Psoas muscle (tissue), 7 donors: ENCODE measurements at regions not wholly inside any gene's neighbourhood (a gene's known extent, or its start where the extent isn't known, plus 50 kb on each side); places are given as distances from the start of the nearest gene placed in this dataset.

Experiments used
- ATAC-seq, 4 donors: fragments of 200-7000 bp; cut with Tn5 transposase; one replicate each; pipeline ENCODE4 v1.9.1; 2020; ENCODE audit warnings: moderate library complexity in 3 of 4, mild to moderate bottlenecking in 2 of 4
- DNase-seq, 2 donors: peaks; one replicate each; pipeline ENCODE4 v3.0.0-alpha.2; 2020
- H3K27ac ChIP-seq: fragments of 200-600 bp; one replicate; pipeline ENCODE4 v1.8.0; 2022
- H3K27me3 ChIP-seq, 3 donors: fragments of 200-600 bp in 1 of 3; one replicate each; pipeline versions ENCODE4 v1.6.1 to v1.8.0; 2013 to 2022; ENCODE audit warnings: low read length in 2 of 3, mild to moderate bottlenecking in 2 of 3, moderate library complexity in 1 of 3; ENCODE audit not compliant: insufficient read depth in 3 of 3
- H3K36me3 ChIP-seq, 2 donors: fragments of 200-600 bp in 1 of 2; one replicate each; pipeline versions ENCODE4 v1.6.1 to v1.8.0; 2013 to 2022; ENCODE audit warnings: low read depth in 1 of 2, mild to moderate bottlenecking in 1 of 2, moderate library complexity in 1 of 2; ENCODE audit not compliant: insufficient read depth in 1 of 2
- H3K4me1 ChIP-seq: fragments of 200-600 bp; one replicate; pipeline ENCODE4 v1.8.0; 2022
- H3K4me3 ChIP-seq: fragments of 200-600 bp; one replicate; pipeline ENCODE4 v1.8.0; 2022; ENCODE audit warnings: mild to moderate bottlenecking
- H3K9me3 ChIP-seq: fragments of 200-600 bp; one replicate; pipeline ENCODE4 v1.8.0; 2022
- WGBS, 3 donors: extraction: QIAGEN DNeasy Blood & Tissue Kit; methylation state at CpG; one replicate each; pipeline versions ENCODE4 v1.1.6 to v1.1.7; 2013; 5-methylcytosine and 5-hydroxymethylcytosine counted together
- intact Hi-C, 2 donors: fragments of 100-400 bp; cut with DNase I; formaldehyde crosslinking; loops; one replicate each; pipeline versions ENCODE4 v1.11.0 to v1.14.2; 2022
- TF ChIP-seq, protein P1 (sequence below): fragments of 200-600 bp; IDR thresholded peaks from one replicate; pipeline ENCODE4 v1.8.0; 2022; ENCODE audit warnings: antibody characterized with exemption
- donor health status: healthy with polysubstance abuse.
- donor health status: DM: no; HTN: no; CAD: no; lungs with moderate emphysema.
- donor health status: Bipolar disorder and iron deficiency.
- donor health status: healthy.
- donor health status: DM: yes; HTN: yes; CAD: no.
- donor health status: DM: no; HTN: no; CAD: no.
- donor health status: DM: yes; HTN: yes; CAD: no.

GRCh38 chr12:125677829-125678228 lies 612.6 kb downstream of the AACS start:
- ATAC-seq (no peak), DNase-seq (no peak)
- TF ChIP-seq, protein P1, sequence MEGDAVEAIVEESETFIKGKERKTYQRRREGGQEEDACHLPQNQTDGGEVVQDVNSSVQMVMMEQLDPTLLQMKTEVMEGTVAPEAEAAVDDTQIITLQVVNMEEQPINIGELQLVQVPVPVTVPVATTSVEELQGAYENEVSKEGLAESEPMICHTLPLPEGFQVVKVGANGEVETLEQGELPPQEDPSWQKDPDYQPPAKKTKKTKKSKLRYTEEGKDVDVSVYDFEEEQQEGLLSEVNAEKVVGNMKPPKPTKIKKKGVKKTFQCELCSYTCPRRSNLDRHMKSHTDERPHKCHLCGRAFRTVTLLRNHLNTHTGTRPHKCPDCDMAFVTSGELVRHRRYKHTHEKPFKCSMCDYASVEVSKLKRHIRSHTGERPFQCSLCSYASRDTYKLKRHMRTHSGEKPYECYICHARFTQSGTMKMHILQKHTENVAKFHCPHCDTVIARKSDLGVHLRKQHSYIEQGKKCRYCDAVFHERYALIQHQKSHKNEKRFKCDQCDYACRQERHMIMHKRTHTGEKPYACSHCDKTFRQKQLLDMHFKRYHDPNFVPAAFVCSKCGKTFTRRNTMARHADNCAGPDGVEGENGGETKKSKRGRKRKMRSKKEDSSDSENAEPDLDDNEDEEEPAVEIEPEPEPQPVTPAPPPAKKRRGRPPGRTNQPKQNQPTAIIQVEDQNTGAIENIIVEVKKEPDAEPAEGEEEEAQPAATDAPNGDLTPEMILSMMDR, result no peak
- H3K27ac ChIP-seq, result no peak overlapping the region
- no peak overlapping the region for H3K4me3 ChIP-seq
- no peaks in the 10 kb centered on the region for H3K9me3 ChIP-seq
- no peaks in the 10 kb centered on the region for H3K36me3 ChIP-seq
- WGBS, 3 donors, result 80 to 88% (median 87%) methylated on average over 4 of the region's 4 CpGs
- intact Hi-C loops, result no loop called here
- no peaks in the 10 kb centered on the region for H3K27me3 ChIP-seq
- no peaks in the 10 kb centered on the region for H3K4me1 ChIP-seq

- Histone ChIP-seq H3K27ac (no peak overlapping the region), H3K27me3 (no peaks in the 10 kb centered on the region), H3K4me1 (no peaks in the 10 kb centered on the region), H3K36me3 (no peaks in the 10 kb centered on the region), H3K4me3 (no peak overlapping the region), H3K9me3 (no peaks in the 10 kb centered on the region)
- 70 to 87% (median 70%) methylated on average over 3 of the region's 3 CpGs for WGBS, 3 donors
- intact Hi-C loops, result no loop called here
- ATAC-seq, result no peak
- TF ChIP-seq, protein P1, result no peak
- no peak for DNase-seq
Observed at GRCh38 chr12:125678589-125678993, 613.4 kb downstream of the AACS start.

DNA sequence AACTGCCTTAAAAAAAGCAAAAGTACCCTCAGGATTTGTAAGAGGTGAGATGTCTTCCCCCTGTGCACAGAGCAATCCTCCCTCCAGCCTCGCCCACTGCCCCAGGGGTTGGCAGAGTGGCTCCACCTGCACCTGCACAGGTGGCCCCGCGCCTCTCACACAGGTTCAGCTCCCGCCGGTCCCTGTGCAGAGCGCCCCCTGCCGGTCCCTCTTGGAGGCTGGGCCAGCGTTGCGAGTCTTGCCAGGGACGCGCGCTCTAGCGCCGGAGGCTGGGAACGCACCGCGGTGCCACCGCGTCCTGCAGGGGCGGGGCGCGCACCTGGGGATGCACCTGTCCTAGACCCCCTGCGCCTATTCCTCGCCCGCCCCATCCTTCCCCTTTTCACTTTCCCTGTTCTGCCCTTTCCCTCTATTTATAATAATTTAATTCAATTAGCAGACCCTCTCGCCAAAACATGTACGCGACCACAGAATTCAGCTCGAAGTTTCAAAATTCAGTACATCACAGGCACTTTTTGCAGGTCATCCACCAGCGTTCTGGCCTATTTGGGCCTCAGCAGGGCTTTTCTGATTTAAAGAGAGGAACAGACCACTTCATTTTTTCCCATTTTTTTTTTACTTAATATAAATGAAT lies 618.6 kb downstream of the AACS start:
- Histone ChIP-seq H3K27me3 (no peaks in the 10 kb centered on the region), H3K4me3 (no peak overlapping the region), H3K9me3 (no peaks in the 10 kb centered on the region), H3K4me1 (no peaks in the 10 kb centered on the region), H3K36me3 (no peaks in the 10 kb centered on the region), H3K27ac (no peak overlapping the region)
- ATAC-seq (no peak), DNase-seq (no peak)
- intact Hi-C loops, result no loop called here
- whole genome bisulfite sequencing, 3 donors, result 10 to 13% (median 11%) methylated on average over 26 to 30 of the region's 30 CpGs
- TF ChIP-seq, protein P1, result no peak

- ATAC-seq (no peak), DNase-seq (no peak)
- no peaks in the 10 kb centered on the region for H3K4me1 ChIP-seq
- H3K27ac ChIP-seq, result no peak overlapping the region
- H3K36me3 ChIP-seq, result no peaks in the 10 kb centered on the region
- TF ChIP-seq, protein P1, result no peak
- no peak overlapping the region for H3K4me3 ChIP-seq
- 86 to 89% (median 89%) methylated on average over 17 of the region's 17 CpGs for WGBS, 3 donors
- no peaks in the 10 kb centered on the region for H3K9me3 ChIP-seq
- H3K27me3 ChIP-seq, result no peaks in the 10 kb centered on the region
- intact Hi-C loops, result no loop called here
Observed at GRCh38 chr12:125684968-125685790, 619.9 kb downstream of the AACS start.
